Endothelial cell of umbilical vein (primary cell): ENCODE measurements at regions not wholly inside any gene's neighbourhood (a gene's known extent, or its start where the extent isn't known, plus 50 kb on each side); places are given as distances from the start of the nearest gene placed in this dataset.

ENCODE experiments used
- BruUV-seq: library from RNA; stranded (reverse); fragments of 400-500 nt; replicated peaks from 2 replicates; lab custom pipeline; 2021; lab: Mats Ljungman, UMichigan
- CTCF ChIA-PET: fragments of 300-600, 350-600 bp; sonication (Branson Sonifier 250); formaldehyde crosslinking; loops from one replicate; lab custom pipeline; 2021; ENCODE audit warnings: antibody characterized with exemption, inconsistent platforms; lab: Charles Lee
- POLR2A ChIA-PET: fragments of 300-600, 350-600 bp; sonication (Branson Sonifier 250); formaldehyde crosslinking; loops from one replicate; lab custom pipeline; 2021; ENCODE audit warnings: antibody characterized with exemption, inconsistent platforms; lab: Charles Lee
- DNase-seq: peaks from one replicate; pipeline ENCODE4 v3.0.0-alpha.2; 2011; ENCODE audit warnings: low read depth, low spot score
- FAIRE-seq: peaks from 2 replicates; lab custom pipeline; 2011; peaks lifted over from hg19 to GRCh38; lab: Jason Lieb, UNC
- H2AFZ ChIP-seq: 2 replicates; pipeline ENCODE4 v1.6.0; 2012; ENCODE audit warnings: low read depth, low read length, control low read depth, inconsistent platforms
- H3K27ac ChIP-seq: 2 replicates; pipeline ENCODE4 v1.5.1; 2011; ENCODE audit warnings: low read depth, mild to moderate bottlenecking, control low read depth, low read length, moderate library complexity; ENCODE audit not compliant: insufficient read depth
- H3K27me3 ChIP-seq, 2 experiments: 2 replicates each; pipeline versions ENCODE4 v1.6.0 to v1.6.1; 2011; ENCODE audit warnings: low read length in 2 of 2, mixed read lengths in 1 of 2; ENCODE audit not compliant: control insufficient read depth in 2 of 2, insufficient read depth in 2 of 2
- H3K36me3 ChIP-seq, 2 experiments: 2 replicates in 1 of 2; 3 replicates in 1 of 2; pipeline ENCODE4 v1.5.1; 2011; ENCODE audit warnings: low read length in 2 of 2, mild to moderate bottlenecking in 1 of 2, moderate library complexity in 1 of 2; ENCODE audit not compliant: control insufficient read depth in 2 of 2, insufficient read depth in 2 of 2; ENCODE audit errors: extremely low read depth in 1 of 2
- H3K4me1 ChIP-seq: 3 replicates; pipeline ENCODE4 v1.5.1; 2011; ENCODE audit warnings: mild to moderate bottlenecking, low read length; ENCODE audit not compliant: control insufficient read depth, insufficient read depth; ENCODE audit errors: extremely low read depth
- H3K4me2 ChIP-seq: 2 replicates; pipeline ENCODE4 v1.6.1; 2011; ENCODE audit warnings: low read length, control low read depth, mixed read lengths; ENCODE audit not compliant: insufficient read depth
- H3K4me3 ChIP-seq, 3 experiments: fragments of 200-600 bp in 1 of 3; sonication (generic), shearing (Covaris generic) in 1 of 3; replicated peaks in 1 of 3; 2 replicates each; pipeline ENCODE4 v1.5.1; 2011 to 2016; ENCODE audit warnings: control low read depth in 3 of 3, low read length in 3 of 3, mild to moderate bottlenecking in 2 of 3, inconsistent platforms in 1 of 3, low read depth in 1 of 3, moderate library complexity in 1 of 3; ENCODE audit not compliant: insufficient read depth in 1 of 3
- H3K79me2 ChIP-seq: 2 replicates; pipeline ENCODE4 v1.6.0; 2012; ENCODE audit warnings: low read length, inconsistent platforms; ENCODE audit not compliant: control insufficient read depth, insufficient read depth
- H3K9ac ChIP-seq: replicated peaks from 2 replicates; pipeline ENCODE3; 2011; ENCODE audit warnings: low read length, control low read depth; ENCODE audit not compliant: insufficient read depth; ENCODE audit errors: extremely low read depth
- H3K9me1 ChIP-seq: replicated peaks from 3 replicates; pipeline ENCODE4 v1.6.0; 2011; ENCODE audit warnings: mild to moderate bottlenecking, low read length; ENCODE audit not compliant: control insufficient read depth, insufficient read depth; ENCODE audit errors: extremely low read depth
- H3K9me3 ChIP-seq: replicated peaks from 2 replicates; pipeline ENCODE4 v1.5.1; 2012; ENCODE audit warnings: low read length, inconsistent platforms; ENCODE audit not compliant: control insufficient read depth, insufficient read depth
- H4K20me1 ChIP-seq: replicated peaks from 2 replicates; pipeline ENCODE3; 2011; ENCODE audit warnings: mild to moderate bottlenecking, low read length; ENCODE audit not compliant: control insufficient read depth, insufficient read depth; ENCODE audit errors: extremely low read depth
- EZH2 ChIP-seq: IDR thresholded peaks from 2 replicates; pipeline ENCODE4 v1.6.1; 2012; ENCODE audit warnings: borderline replicate concordance, low read depth, mild to moderate bottlenecking, moderate library complexity, low read length, inconsistent platforms; ENCODE audit not compliant: severe bottlenecking
- FOS ChIP-seq: IDR thresholded peaks from 2 replicates; pipeline ENCODE4 v1.6.1; 2011; ENCODE audit warnings: mild to moderate bottlenecking, low read length, moderate library complexity, borderline replicate concordance; ENCODE audit not compliant: insufficient read depth
- GATA2 ChIP-seq: IDR thresholded peaks from 2 replicates; pipeline ENCODE4 v1.7.0; 2011; ENCODE audit warnings: low read depth, mild to moderate bottlenecking, moderate library complexity, mixed read lengths, low read length; ENCODE audit not compliant: insufficient read length, insufficient read depth
- JUN ChIP-seq: IDR thresholded peaks from 2 replicates; pipeline ENCODE4 v1.6.1; 2011; ENCODE audit warnings: borderline replicate concordance, low read depth; ENCODE audit not compliant: insufficient read length, insufficient read depth
- MAX ChIP-seq: IDR thresholded peaks from 2 replicates; pipeline ENCODE4 v1.6.1; 2011; ENCODE audit not compliant: insufficient read depth, insufficient read length
- MYC ChIP-seq: IDR thresholded peaks from one replicate; pipeline ENCODE4 v1.6.1; 2011; ENCODE audit warnings: mild to moderate bottlenecking, low read depth, low read length
- POLR2A ChIP-seq: IDR thresholded peaks from 2 replicates; pipeline ENCODE4 v1.6.1; 2012; ENCODE audit warnings: low read depth, mild to moderate bottlenecking, control low read depth, low read length
- POLR2AphosphoS5 ChIP-seq: IDR thresholded peaks from 2 replicates; pipeline ENCODE4 v1.6.1; 2012; ENCODE audit warnings: low read depth, mild to moderate bottlenecking, control low read depth, low read length, moderate library complexity; ENCODE audit not compliant: insufficient read depth
- dilution Hi-C: fragments of 300-500 bp; cut with MboI; formaldehyde crosslinking; loops from one replicate; pipeline ENCODE4 v1.15.0; 2019; ENCODE audit warnings: low sequenced_read_pairs; ENCODE audit not compliant: extremely low pct_ligation_motif_present
- intact Hi-C: fragments of 100-400 bp; cut with micrococcal nuclease; formaldehyde crosslinking; loops from one replicate; pipeline ENCODE4 v1.10.0; 2022
- TF ChIP-seq, protein P1 (sequence below), 2 donors: IDR thresholded peaks; 1 replicate in 1 of 2; 2 replicates in 1 of 2; pipeline ENCODE4 v1.5.1; 2011; ENCODE audit warnings: low read length in 2 of 2, mild to moderate bottlenecking in 2 of 2, moderate library complexity in 2 of 2, control low read depth in 1 of 2, inconsistent platforms in 1 of 2, low read depth in 1 of 2; ENCODE audit not compliant: insufficient read depth in 1 of 2; ENCODE audit errors: extremely low read depth in 1 of 2

- TF ChIP-seq POLR2A: no peak
- TF ChIP-seq JUN: no peak
- TF ChIP-seq MAX: no peak
- TF ChIP-seq MYC: no peak
- TF ChIP-seq POLR2AphosphoS5: no peak
- no peak for TF ChIP-seq FOS
- TF ChIP-seq, protein P1, sequence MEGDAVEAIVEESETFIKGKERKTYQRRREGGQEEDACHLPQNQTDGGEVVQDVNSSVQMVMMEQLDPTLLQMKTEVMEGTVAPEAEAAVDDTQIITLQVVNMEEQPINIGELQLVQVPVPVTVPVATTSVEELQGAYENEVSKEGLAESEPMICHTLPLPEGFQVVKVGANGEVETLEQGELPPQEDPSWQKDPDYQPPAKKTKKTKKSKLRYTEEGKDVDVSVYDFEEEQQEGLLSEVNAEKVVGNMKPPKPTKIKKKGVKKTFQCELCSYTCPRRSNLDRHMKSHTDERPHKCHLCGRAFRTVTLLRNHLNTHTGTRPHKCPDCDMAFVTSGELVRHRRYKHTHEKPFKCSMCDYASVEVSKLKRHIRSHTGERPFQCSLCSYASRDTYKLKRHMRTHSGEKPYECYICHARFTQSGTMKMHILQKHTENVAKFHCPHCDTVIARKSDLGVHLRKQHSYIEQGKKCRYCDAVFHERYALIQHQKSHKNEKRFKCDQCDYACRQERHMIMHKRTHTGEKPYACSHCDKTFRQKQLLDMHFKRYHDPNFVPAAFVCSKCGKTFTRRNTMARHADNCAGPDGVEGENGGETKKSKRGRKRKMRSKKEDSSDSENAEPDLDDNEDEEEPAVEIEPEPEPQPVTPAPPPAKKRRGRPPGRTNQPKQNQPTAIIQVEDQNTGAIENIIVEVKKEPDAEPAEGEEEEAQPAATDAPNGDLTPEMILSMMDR (IDR thresholded peaks at IDR 0.05; ENCODE audit: extremely low read depth in 1 of 2, insufficient read depth in 1 of 2, low read depth in 1 of 2, low read length in 2 of 2): no peak
- TF ChIP-seq GATA2: no peak
- TF ChIP-seq EZH2: no peak
- no TSS peak for BruUV-seq
- Histone ChIP-seq H2AFZ (no peak overlapping the region), H3K27ac (no peak overlapping the region), H3K4me2 (no peak overlapping the region), H3K79me2 (no peaks in the 10 kb centered on the region), H3K36me3 (no peaks in the 10 kb centered on the region), H4K20me1 (no peaks in the 10 kb centered on the region), H3K9me1 (no peaks in the 10 kb centered on the region), H3K4me3 (no peak overlapping the region), H3K9ac (no peak overlapping the region), H3K9me3 (no peaks in the 10 kb centered on the region), H3K4me1 (no peaks in the 10 kb centered on the region), H3K27me3 (no peaks in the 10 kb centered on the region)
- intact Hi-C loops: loop anchor here (5.0 kb wide), 1 partner anchor 118 kb away; no protein-coding TSS in a partner anchor
- DNase-seq (no peak), FAIRE-seq (no peak)
- ChIA-PET POLR2A (no interaction called here), CTCF (no interaction called here)
- dilution Hi-C loops: no loop called here
Measured at GRCh38 chr2:182639971-182640370, 76.1 kb upstream of the DNAJC10 start.
